ENCODE measurements at regions not wholly inside any gene's neighbourhood (a gene's known extent, or its start where the extent isn't known, plus 50 kb on each side); places are given as distances from the start of the nearest gene placed in this dataset.

GRCh38 chr2:151102226-151102625 is 159.4 kb downstream of the RBM43 start:
- Histone ChIP-seq H3K9me3 (ENCODE audit: control insufficient read depth, insufficient read depth, low read depth, low read length) (no peaks in the 10 kb centered on the region), H3K27me3 (ENCODE audit: control insufficient read depth, insufficient read depth, low read length) (peaks cover 3% of the 10 kb centered on the region; the same call in 1 of the 2 replicates), H3K27ac (ENCODE audit: low read length) (no peak overlapping the region), H3K36me3 (ENCODE audit: control insufficient read depth, insufficient read depth, low read length) (no peaks in the 10 kb centered on the region; the same call in 1 of the 2 replicates), H3K4me1 (ENCODE audit: control insufficient read depth, insufficient read depth, low read length) (no peaks in the 10 kb centered on the region), H3K4me3 (ENCODE audit: low read depth in 2 of 2, low read length in 2 of 2) (no peak overlapping the region)
- ChIA-PET CTCF (no interaction called here), POLR2A (no interaction called here)
- DNase-seq (ENCODE audit: low read depth, low spot score): no peak
- TF ChIP-seq TCF7L2 (IDR thresholded peaks at IDR 0.05; ENCODE audit: low read depth, low read length): no peak
- TF ChIP-seq SIN3A (IDR thresholded peaks at IDR 0.05; ENCODE audit: borderline replicate concordance, insufficient read depth, low read depth, low read length): no peak
- TF ChIP-seq, protein P1, sequence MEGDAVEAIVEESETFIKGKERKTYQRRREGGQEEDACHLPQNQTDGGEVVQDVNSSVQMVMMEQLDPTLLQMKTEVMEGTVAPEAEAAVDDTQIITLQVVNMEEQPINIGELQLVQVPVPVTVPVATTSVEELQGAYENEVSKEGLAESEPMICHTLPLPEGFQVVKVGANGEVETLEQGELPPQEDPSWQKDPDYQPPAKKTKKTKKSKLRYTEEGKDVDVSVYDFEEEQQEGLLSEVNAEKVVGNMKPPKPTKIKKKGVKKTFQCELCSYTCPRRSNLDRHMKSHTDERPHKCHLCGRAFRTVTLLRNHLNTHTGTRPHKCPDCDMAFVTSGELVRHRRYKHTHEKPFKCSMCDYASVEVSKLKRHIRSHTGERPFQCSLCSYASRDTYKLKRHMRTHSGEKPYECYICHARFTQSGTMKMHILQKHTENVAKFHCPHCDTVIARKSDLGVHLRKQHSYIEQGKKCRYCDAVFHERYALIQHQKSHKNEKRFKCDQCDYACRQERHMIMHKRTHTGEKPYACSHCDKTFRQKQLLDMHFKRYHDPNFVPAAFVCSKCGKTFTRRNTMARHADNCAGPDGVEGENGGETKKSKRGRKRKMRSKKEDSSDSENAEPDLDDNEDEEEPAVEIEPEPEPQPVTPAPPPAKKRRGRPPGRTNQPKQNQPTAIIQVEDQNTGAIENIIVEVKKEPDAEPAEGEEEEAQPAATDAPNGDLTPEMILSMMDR (IDR thresholded peaks at IDR 0.05): no peak
- TF ChIP-seq REST (IDR thresholded peaks at IDR 0.05; ENCODE audit: insufficient read depth in 1 of 2, low read depth in 2 of 2, low read length in 1 of 2): no peak
- no TSS peak for BruUV-seq (replicated peaks)
- in situ Hi-C loops (cut with HindIII; ENCODE audit: low pct_unique_long_range_greater_than_20kb, low sequenced_read_pairs) (no loop called here), intact Hi-C loops (cut with micrococcal nuclease; ENCODE audit: unreplicated experiment) (no loop called here)
- ATAC-seq: no peak

GRCh38 chr2:151098841-151099240 is 162.8 kb downstream of the RBM43 start:
- BruUV-seq (replicated peaks): no TSS peak
- Histone ChIP-seq H3K27me3 (ENCODE audit: control insufficient read depth, insufficient read depth, low read length) (peaks cover 3% of the 10 kb centered on the region; the same call in 1 of the 2 replicates), H3K27ac (ENCODE audit: low read length) (no peak overlapping the region), H3K36me3 (ENCODE audit: control insufficient read depth, insufficient read depth, low read length) (no peaks in the 10 kb centered on the region; the same call in 1 of the 2 replicates), H3K9me3 (ENCODE audit: control insufficient read depth, insufficient read depth, low read depth, low read length) (no peaks in the 10 kb centered on the region), H3K4me3 (ENCODE audit: low read depth in 2 of 2, low read length in 2 of 2) (no peak overlapping the region), H3K4me1 (ENCODE audit: control insufficient read depth, insufficient read depth, low read length) (no peaks in the 10 kb centered on the region)
- ChIA-PET POLR2A (no interaction called here), CTCF (no interaction called here)
- ATAC-seq: no peak
- no peak for DNase-seq (ENCODE audit: low read depth, low spot score)
- intact Hi-C loops (cut with micrococcal nuclease; ENCODE audit: unreplicated experiment): no loop called here
- TF ChIP-seq, protein P1 (IDR thresholded peaks at IDR 0.05): no peak
- no peak for TF ChIP-seq REST (IDR thresholded peaks at IDR 0.05; ENCODE audit: insufficient read depth in 1 of 2, low read depth in 2 of 2, low read length in 1 of 2)
- TF ChIP-seq SIN3A (IDR thresholded peaks at IDR 0.05; ENCODE audit: borderline replicate concordance, insufficient read depth, low read depth, low read length): no peak
- in situ Hi-C loops (cut with HindIII; ENCODE audit: low pct_unique_long_range_greater_than_20kb, low sequenced_read_pairs): no loop called here
